ENCODE measurements at regions not wholly inside any gene's neighbourhood (a gene's known extent, or its start where the extent isn't known, plus 50 kb on each side); places are given as distances from the start of the nearest gene placed in this dataset.
"Not testable (repeated sequence)": the region's sequence is repeated elsewhere in the genome, so short reads cannot be mapped to it uniquely, and the experiment has no call there.

DNA sequence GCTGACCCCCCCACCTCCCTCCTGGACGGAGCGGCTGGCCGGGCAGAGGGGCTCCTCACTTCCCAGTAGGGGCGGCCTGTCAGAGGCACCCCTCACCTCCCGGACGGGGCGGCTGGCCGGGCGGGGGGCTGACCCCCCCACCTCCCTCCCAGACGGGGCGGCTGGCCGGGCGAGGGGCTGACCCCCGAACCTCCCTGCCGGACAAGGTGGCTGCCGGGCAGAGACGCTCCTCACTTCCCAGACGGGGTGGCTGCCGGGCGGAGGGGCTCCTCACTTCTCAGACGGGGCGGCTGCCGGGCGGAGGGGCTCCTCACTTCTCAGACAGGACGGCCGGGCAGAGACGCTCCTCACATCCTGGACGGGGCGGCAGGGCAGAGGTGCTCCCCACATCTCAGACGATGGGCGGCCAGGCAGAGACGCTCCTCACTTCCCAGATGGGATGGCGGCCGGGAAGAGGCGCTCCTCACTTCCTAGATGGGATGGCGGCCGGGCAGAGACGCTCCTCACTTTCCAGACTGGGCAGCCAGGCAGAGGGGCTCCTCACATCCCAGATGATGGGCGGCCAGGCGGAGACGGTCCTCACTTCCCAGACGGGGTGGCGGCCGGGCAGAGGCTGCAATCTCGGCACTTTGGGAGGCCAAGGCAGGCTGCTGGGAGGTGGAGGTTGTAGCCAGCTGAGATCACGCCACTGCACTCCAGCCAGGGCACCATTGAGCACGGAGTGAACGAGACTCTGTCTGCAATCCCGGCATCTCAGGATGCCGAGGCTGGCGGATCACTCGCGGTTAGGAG is 66.2 kb upstream of the PAPPA2 start:
- DNase-seq (ENCODE audit: low read depth, low spot score): not testable (repeated sequence)

- no peak for DNase-seq (ENCODE audit: low read depth, low spot score)
These were observed 71.4 kb upstream of the PAPPA2 start for GRCh38 chr1:176391621-176392020.

- no peak for DNase-seq (ENCODE audit: low read depth, low spot score)
These were observed 78.1 kb upstream of the PAPPA2 start for GRCh38 chr1:176384841-176385240.

GRCh38 chr1:176382163-176382562 is 80.8 kb upstream of the PAPPA2 start:
- DNase-seq (ENCODE audit: low read depth, low spot score): no peak

DNA sequence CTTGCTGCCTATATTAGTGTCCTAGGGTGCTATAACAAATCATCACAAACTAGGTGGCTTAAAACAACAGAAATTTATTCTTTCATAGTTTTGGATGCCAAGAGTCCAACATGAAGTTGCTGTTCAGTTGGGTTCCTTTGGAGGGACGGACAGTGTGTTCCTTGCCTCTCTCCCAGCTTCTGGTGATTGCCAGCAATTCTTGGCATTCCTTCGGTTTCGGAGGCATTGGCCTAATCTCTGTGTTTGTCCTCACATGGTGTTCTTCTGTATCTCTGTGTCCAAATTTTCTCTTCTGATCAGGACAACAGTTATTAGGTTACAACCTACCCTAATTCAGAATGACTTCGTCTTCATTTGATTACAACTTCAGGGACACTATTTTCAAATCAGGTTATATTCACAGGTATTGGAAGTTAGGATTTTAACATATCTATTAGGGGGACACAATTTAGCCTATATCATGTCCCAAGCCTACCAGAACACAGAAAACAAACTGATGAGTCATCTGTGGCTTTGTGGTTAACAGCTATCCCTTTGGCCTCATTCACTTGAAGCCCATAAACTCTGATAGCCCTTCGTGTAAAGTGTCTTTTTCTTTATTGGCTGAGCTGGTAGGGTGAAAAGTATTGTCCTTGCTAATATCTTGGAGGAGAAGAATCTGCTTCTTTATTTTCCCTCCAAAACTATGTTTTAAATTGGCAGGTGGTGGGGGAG is 83.2 kb upstream of the PAPPA2 start:
- DNase-seq (ENCODE audit: low read depth, low spot score): no peak

DNA sequence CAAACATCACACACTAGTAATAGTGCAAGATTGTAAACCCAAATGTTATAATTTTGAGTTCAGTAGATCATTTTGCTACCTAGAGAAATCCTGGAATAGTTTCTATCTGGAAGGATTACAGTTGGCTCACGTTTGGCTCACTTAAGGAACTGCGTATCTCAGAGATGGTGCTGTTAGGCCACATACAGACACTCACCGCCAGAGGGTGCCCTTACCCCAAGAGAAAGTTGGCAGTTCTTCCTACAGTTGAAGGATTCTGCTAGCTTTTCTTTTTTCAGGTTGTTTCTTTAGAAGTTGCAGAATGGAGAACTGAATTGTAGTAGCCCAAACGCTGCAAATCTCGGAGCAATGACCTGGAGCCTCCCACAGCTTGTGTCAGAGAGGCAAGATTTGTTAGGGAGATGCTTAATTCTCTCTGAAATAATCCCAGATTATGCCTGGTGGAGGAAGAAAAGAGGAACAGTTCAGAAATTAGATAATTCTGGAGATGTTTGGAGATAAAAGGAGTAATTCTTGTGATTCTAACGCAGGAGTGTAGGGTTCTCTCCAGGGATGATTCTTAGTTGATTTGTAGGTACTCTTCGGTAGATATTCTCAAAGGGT is 87.9 kb upstream of the PAPPA2 start:
- peak; percentile 68 for DNase-seq (ENCODE audit: low read depth, low spot score)

GRCh38 chr1:176364236-176364905 is 98.6 kb upstream of the PAPPA2 start:
- peak; percentile 3 for DNase-seq (ENCODE audit: low read depth, low spot score)

- not testable (repeated sequence) for DNase-seq (ENCODE audit: low read depth, low spot score)
These were observed 113.8 kb upstream of the PAPPA2 start for GRCh38 chr1:176349135-176349715.

DNA sequence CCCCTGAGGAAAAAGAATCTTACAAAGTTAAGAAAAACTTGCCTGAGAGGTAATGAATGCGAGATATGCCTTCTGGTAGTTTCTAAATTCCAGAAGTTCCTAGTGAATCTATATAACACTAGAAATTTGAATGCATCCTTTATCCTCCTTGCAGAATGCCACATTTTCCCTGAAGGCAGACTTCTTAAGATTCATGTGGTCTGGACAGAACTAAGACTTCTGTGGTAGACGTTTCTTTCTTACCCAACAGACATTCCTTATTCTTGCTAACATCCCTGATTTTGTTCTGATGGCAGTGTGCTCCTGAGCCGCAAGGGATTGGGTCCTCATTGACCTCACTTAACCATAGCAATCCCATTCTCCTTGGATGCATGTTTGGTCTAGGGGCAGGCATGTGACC is 121.3 kb upstream of the PAPPA2 start:
- no peak for DNase-seq (ENCODE audit: low read depth, low spot score)

- no peak for DNase-seq (ENCODE audit: low read depth, low spot score)
These were observed 124.1 kb upstream of the PAPPA2 start for GRCh38 chr1:176338877-176339276.

- DNase-seq (ENCODE audit: low read depth, low spot score): no peak
These were observed 123.7 kb upstream of the COP1 start for GRCh38 chr1:176330782-176331181.

- no peak for DNase-seq (ENCODE audit: low read depth, low spot score)
These were observed 118.6 kb upstream of the COP1 start for GRCh38 chr1:176325664-176326063.

GRCh38 chr1:176323472-176323871 is 116.4 kb upstream of the COP1 start:
- no peak for DNase-seq (ENCODE audit: low read depth, low spot score)

GRCh38 chr1:176315519-176316220 is 108.6 kb upstream of the COP1 start:
- no peak for DNase-seq (ENCODE audit: low read depth, low spot score)

DNA sequence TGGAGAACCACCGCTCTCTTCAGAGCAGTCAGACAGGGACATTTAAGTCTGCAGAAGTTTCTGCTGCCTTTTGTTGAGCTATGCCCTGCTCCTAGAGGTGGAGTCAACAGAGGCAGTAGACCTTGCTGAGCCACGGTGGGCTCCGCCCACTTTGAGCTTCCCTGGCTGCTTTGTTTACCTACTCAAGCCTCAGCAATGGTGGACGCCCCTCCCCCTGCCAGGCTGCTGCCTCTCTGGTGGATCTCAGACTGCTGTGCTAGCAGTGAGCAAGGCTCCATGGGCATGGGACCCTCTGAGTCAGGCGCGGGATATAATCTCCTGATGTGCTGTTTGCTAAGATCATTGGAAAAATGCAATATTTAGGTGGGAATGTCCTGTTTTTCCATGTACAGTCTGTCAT is 89.5 kb upstream of the COP1 start:
- peak; percentile 1 for DNase-seq (ENCODE audit: low read depth, low spot score)

DNA sequence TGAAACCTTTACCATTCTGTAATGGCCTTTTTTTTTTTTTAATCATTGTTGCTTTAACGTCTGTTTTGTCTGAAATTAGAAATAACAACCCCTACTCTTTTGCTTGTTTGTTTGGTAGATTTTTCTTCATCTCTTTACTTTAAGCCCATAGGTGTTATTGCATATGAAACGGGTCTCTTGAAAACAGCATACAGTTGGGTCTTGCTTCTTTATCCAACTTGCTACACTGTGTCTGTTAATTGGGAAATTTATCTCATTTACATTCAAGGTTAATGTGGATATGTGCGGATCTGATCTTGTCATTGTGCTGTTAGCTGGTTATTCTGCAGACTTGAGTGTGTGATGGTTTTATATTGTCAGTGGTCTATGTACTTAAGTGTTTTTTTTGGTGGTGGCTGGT is 78.9 kb upstream of the COP1 start:
- no peak for DNase-seq (ENCODE audit: low read depth, low spot score)

DNA sequence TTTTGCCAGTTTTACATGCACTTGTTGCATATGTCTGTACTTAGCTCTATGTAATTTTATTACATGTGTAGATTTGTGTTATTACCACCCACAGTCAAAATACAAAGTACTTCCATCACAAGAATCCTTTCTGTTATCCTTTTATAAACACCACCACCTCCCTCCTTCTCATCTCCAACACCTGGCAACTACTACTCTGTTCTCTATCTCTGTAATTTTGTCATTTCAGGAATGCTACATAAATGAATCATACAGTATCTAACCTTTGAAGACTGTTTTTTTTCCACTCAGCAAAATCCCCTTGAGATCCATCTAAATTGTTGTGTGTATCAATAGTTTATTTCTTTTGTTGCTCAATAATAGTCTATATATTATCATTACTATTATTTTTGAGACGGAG is 64.5 kb upstream of the COP1 start:
- DNase-seq (ENCODE audit: low read depth, low spot score): no peak
